ENCODE measurements at regions not wholly inside any gene's neighbourhood (a gene's known extent, or its start where the extent isn't known, plus 50 kb on each side); places are given as distances from the start of the nearest gene placed in this dataset.
A peak's percentile ranks its signal among the peaks of the same experiment; 100 is the strongest.

DNA sequence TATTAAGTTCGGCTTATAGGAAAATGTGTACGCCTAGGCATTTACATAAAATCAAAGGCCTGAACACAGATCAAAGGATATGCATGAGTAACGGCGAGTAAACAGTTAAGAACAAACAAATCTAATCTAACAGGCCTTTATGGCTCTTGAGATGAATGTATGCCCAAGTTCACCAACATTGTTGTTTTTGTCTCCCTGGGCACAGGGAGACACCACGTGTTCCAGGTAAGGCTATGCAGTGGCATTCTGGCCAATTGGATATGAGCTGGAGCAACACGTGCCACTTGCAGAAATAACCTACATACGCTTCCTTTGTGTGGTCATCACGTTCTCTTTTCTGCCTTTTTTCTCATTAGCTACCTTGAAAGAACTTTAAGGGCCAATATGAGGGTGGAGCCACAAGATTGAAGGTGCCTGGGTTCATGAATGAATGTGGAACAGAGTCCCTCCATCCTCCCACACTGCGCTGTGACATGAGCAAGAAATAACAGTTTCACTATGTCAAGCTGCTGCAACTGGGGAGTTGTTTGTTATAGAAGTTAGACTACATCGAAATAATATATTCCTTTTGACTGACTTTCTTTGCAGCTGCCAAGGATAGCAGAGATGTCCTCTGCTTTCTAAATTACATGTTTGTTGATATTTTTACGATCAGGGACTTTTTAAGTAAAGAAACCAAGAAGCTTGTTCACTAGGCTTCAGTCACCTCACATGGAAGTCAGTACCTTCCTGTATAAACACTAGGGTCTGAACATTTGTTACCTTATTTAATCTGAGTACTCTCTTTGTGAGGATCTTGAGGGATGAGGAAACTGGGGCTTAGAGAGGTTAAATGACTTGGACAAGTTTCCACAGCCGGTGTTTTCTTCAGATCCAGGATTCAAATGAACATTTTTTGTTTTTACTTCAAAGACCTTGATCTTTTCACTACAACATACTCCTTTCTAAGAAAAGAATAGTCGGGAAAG is 427.5 kb upstream of the TBL1XR1 start:
- TF ChIP-seq ESRRA (CRISPR knock-in tag; IDR thresholded peaks at IDR 0.05; ENCODE audit: low read depth) (no peak), NFIC (IDR thresholded peaks at IDR 0.05; ENCODE audit: low read length) (no peak), NONO (IDR thresholded peaks at IDR 0.05) (no peak), NONO (CRISPR knock-in tag; conservative IDR thresholded peaks at IDR 0.05) (no peak), ZFX (CRISPR knock-in tag; IDR thresholded peaks at IDR 0.05; ENCODE audit: low read depth) (peak; percentile 29; the same call in 1 of the 2 replicates), KDM1A (CRISPR knock-in tag; IDR thresholded peaks at IDR 0.05) (no peak), JUND (CRISPR knock-in tag; IDR thresholded peaks at IDR 0.05) (no peak), GPN1 (CRISPR knock-in tag; IDR thresholded peaks at IDR 0.05; ENCODE audit: borderline replicate concordance) (no peak), ELF4 (CRISPR knock-in tag; IDR thresholded peaks at IDR 0.05; ENCODE audit: borderline replicate concordance) (no peak), EZH2 (conservative IDR thresholded peaks at IDR 0.05; ENCODE audit: low read depth, low read length) (no peak), SOX5 (CRISPR knock-in tag; IDR thresholded peaks at IDR 0.05; ENCODE audit: borderline replicate concordance) (peak; percentile 57)
- TF ChIP-seq, protein P1, sequence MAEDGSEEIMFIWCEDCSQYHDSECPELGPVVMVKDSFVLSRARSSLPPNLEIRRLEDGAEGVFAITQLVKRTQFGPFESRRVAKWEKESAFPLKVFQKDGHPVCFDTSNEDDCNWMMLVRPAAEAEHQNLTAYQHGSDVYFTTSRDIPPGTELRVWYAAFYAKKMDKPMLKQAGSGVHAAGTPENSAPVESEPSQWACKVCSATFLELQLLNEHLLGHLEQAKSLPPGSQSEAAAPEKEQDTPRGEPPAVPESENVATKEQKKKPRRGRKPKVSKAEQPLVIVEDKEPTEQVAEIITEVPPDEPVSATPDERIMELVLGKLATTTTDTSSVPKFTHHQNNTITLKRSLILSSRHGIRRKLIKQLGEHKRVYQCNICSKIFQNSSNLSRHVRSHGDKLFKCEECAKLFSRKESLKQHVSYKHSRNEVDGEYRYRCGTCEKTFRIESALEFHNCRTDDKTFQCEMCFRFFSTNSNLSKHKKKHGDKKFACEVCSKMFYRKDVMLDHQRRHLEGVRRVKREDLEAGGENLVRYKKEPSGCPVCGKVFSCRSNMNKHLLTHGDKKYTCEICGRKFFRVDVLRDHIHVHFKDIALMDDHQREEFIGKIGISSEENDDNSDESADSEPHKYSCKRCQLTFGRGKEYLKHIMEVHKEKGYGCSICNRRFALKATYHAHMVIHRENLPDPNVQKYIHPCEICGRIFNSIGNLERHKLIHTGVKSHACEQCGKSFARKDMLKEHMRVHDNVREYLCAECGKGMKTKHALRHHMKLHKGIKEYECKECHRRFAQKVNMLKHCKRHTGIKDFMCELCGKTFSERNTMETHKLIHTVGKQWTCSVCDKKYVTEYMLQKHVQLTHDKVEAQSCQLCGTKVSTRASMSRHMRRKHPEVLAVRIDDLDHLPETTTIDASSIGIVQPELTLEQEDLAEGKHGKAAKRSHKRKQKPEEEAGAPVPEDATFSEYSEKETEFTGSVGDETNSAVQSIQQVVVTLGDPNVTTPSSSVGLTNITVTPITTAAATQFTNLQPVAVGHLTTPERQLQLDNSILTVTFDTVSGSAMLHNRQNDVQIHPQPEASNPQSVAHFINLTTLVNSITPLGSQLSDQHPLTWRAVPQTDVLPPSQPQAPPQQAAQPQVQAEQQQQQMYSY (CRISPR knock-in tag; IDR thresholded peaks at IDR 0.05) = no peak
- TF ChIP-seq, protein P2, sequence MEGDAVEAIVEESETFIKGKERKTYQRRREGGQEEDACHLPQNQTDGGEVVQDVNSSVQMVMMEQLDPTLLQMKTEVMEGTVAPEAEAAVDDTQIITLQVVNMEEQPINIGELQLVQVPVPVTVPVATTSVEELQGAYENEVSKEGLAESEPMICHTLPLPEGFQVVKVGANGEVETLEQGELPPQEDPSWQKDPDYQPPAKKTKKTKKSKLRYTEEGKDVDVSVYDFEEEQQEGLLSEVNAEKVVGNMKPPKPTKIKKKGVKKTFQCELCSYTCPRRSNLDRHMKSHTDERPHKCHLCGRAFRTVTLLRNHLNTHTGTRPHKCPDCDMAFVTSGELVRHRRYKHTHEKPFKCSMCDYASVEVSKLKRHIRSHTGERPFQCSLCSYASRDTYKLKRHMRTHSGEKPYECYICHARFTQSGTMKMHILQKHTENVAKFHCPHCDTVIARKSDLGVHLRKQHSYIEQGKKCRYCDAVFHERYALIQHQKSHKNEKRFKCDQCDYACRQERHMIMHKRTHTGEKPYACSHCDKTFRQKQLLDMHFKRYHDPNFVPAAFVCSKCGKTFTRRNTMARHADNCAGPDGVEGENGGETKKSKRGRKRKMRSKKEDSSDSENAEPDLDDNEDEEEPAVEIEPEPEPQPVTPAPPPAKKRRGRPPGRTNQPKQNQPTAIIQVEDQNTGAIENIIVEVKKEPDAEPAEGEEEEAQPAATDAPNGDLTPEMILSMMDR (CRISPR knock-in tag; IDR thresholded peaks at IDR 0.05) = peak; percentile 53
- TF ChIP-seq, protein P3, sequence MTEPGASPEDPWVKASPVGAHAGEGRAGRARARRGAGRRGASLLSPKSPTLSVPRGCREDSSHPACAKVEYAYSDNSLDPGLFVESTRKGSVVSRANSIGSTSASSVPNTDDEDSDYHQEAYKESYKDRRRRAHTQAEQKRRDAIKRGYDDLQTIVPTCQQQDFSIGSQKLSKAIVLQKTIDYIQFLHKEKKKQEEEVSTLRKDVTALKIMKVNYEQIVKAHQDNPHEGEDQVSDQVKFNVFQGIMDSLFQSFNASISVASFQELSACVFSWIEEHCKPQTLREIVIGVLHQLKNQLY (CRISPR knock-in tag; IDR thresholded peaks at IDR 0.05) = no peak
- TF ChIP-seq, protein P4, sequence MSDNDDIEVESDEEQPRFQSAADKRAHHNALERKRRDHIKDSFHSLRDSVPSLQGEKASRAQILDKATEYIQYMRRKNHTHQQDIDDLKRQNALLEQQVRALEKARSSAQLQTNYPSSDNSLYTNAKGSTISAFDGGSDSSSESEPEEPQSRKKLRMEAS (IDR thresholded peaks at IDR 0.05) = peak; percentile 66; the same call in 1 of the 2 replicates
